CD14-positive monocyte (primary cell): ENCODE measurements at regions not wholly inside any gene's neighbourhood (a gene's known extent, or its start where the extent isn't known, plus 50 kb on each side); places are given as distances from the start of the nearest gene placed in this dataset.

Experiments used
- DNase-seq, 3 donors: peaks; one replicate each; pipeline ENCODE4 v3.0.0-alpha.2; 2011 to 2022
- H2AFZ ChIP-seq: 2 replicates; pipeline ENCODE4 v1.6.0; 2012; ENCODE audit warnings: mild to moderate bottlenecking, low read depth, low read length, inconsistent platforms; ENCODE audit not compliant: insufficient read depth, poor library complexity, severe bottlenecking
- H3K27ac ChIP-seq, 2 donors: 1 replicate in 1 of 2; 2 replicates in 1 of 2; pipeline ENCODE4 v1.5.1; 2012 to 2013; ENCODE audit warnings: low read length in 2 of 2, control low read depth in 1 of 2, inconsistent platforms in 1 of 2, low read depth in 1 of 2, mild to moderate bottlenecking in 1 of 2
- H3K27me3 ChIP-seq, 2 donors: one replicate each; pipeline versions ENCODE4 v1.6.0 to v1.6.1; 2011 to 2013; ENCODE audit warnings: low read length in 2 of 2; ENCODE audit not compliant: control insufficient read depth in 2 of 2, insufficient read depth in 2 of 2
- H3K36me3 ChIP-seq, 2 donors: replicated peaks in 1 of 2; 1 replicate in 1 of 2; 2 replicates in 1 of 2; pipeline versions ENCODE4 v1.5.1 to v1.6.1; 2012 to 2013; ENCODE audit warnings: low read length in 2 of 2, control low read depth in 1 of 2, inconsistent platforms in 1 of 2, mild to moderate bottlenecking in 1 of 2; ENCODE audit not compliant: insufficient read depth in 2 of 2, control insufficient read depth in 1 of 2
- H3K4me1 ChIP-seq, 2 donors: 1 replicate in 1 of 2; 2 replicates in 1 of 2; pipeline versions ENCODE4 v1.5.1 to v1.6.1; 2012 to 2013; ENCODE audit warnings: low read length in 2 of 2, control low read depth in 1 of 2, inconsistent platforms in 1 of 2, mild to moderate bottlenecking in 1 of 2, moderate library complexity in 1 of 2; ENCODE audit not compliant: insufficient read depth in 2 of 2, control insufficient read depth in 1 of 2
- H3K4me2 ChIP-seq: replicated peaks from 2 replicates; pipeline ENCODE3; 2012; ENCODE audit warnings: low read length, moderate library complexity, mild to moderate bottlenecking; ENCODE audit not compliant: poor library complexity, severe bottlenecking; ENCODE audit errors: extremely low read depth
- H3K4me3 ChIP-seq, 3 experiments: fragments of 200-600 bp in 1 of 3; sonication (generic) in 1 of 3; replicated peaks in 1 of 3; 1 replicate in 2 of 3; 2 replicates in 1 of 3; pipeline ENCODE4 v1.5.1; 2011 to 2013; ENCODE audit warnings: low read length in 3 of 3, mild to moderate bottlenecking in 3 of 3, control low read depth in 2 of 3, low read depth in 2 of 3, inconsistent platforms in 1 of 3, moderate library complexity in 1 of 3
- H3K79me2 ChIP-seq: 2 replicates; pipeline ENCODE4 v1.6.0; 2012; ENCODE audit warnings: mild to moderate bottlenecking, control low read depth, inconsistent platforms, low read length, moderate library complexity; ENCODE audit not compliant: insufficient read depth
- H3K9ac ChIP-seq: 2 replicates; pipeline ENCODE4 v1.6.0; 2017; ENCODE audit warnings: low read length, mild to moderate bottlenecking; ENCODE audit not compliant: insufficient read depth, poor library complexity, severe bottlenecking
- H3K9me3 ChIP-seq, 2 donors: replicated peaks in 1 of 2; 1 replicate in 1 of 2; 2 replicates in 1 of 2; pipeline versions ENCODE4 v1.5.1 to v1.6.1; 2012 to 2013; ENCODE audit warnings: low read length in 2 of 2, control low read depth in 1 of 2; ENCODE audit not compliant: control insufficient read depth in 1 of 2, insufficient read depth in 1 of 2
- H4K20me1 ChIP-seq: 2 replicates; pipeline ENCODE4 v1.6.0; 2012; ENCODE audit warnings: mild to moderate bottlenecking, low read length, control low read depth, moderate library complexity; ENCODE audit not compliant: insufficient read depth
- H3K27ac Mint-ChIP-seq, 7 donors: one replicate each; pipeline ENCODE4 v1.8.0; 2020; ENCODE audit warnings: mild to moderate bottlenecking in 7 of 7, mixed read lengths in 7 of 7, moderate library complexity in 6 of 7, inconsistent platforms in 2 of 7
- H3K27me3 Mint-ChIP-seq, 3 donors: one replicate each; pipeline ENCODE4 v1.8.0; 2021 to 2022; ENCODE audit warnings: low read depth in 3 of 3, mild to moderate bottlenecking in 3 of 3, mixed read lengths in 3 of 3, moderate library complexity in 3 of 3, inconsistent platforms in 1 of 3
- H3K36me3 Mint-ChIP-seq, 2 donors: one replicate each; pipeline ENCODE4 v1.8.0; 2020; ENCODE audit warnings: mixed read lengths in 2 of 2, inconsistent platforms in 1 of 2, mild to moderate bottlenecking in 1 of 2
- H3K4me1 Mint-ChIP-seq: one replicate; pipeline ENCODE4 v1.8.0; 2020; ENCODE audit warnings: mild to moderate bottlenecking, mixed read lengths
- H3K4me3 Mint-ChIP-seq, 2 donors: one replicate each; pipeline ENCODE4 v1.8.0; 2020; ENCODE audit warnings: mild to moderate bottlenecking in 2 of 2, mixed read lengths in 2 of 2, moderate library complexity in 1 of 2
- H3K9me3 Mint-ChIP-seq, 7 donors: one replicate each; pipeline ENCODE4 v1.8.0; 2020 to 2022; ENCODE audit warnings: mixed read lengths in 7 of 7, mild to moderate bottlenecking in 6 of 7, moderate library complexity in 6 of 7, inconsistent platforms in 2 of 7
- CTCF ChIP-seq: fragments of 200-600 bp; IDR thresholded peaks from one replicate; pipeline ENCODE4 v1.8.0; 2022; ENCODE audit warnings: antibody characterized with exemption, mild to moderate bottlenecking
- WGBS: methylation state at CpG from one replicate; pipeline ENCODE4 v1.1.5; 2013; ENCODE audit warnings: missing lambda C conversion rate; ENCODE audit not compliant: insufficient coverage; 5-methylcytosine and 5-hydroxymethylcytosine counted together
- intact Hi-C, 2 donors: fragments of 100-400 bp; cut with micrococcal nuclease; formaldehyde crosslinking; loops; one replicate each; pipeline versions ENCODE4 v1.15.0 to v1.15.1; 2023

GRCh38 chr1:168827557-168827956 is 98.6 kb upstream of the DPT start:
- no peaks in the 10 kb centered on the region for H3K4me1 Mint-ChIP-seq
- Histone ChIP-seq H3K27me3 (no peaks in the 10 kb centered on the region), H3K36me3 (no peaks in the 10 kb centered on the region), H2AFZ (no peak overlapping the region), H3K79me2 (no peaks in the 10 kb centered on the region), H3K9ac (no peak overlapping the region), H3K9me3 (no peaks in the 10 kb centered on the region), H3K27ac (no peak overlapping the region), H3K4me3 (no peak overlapping the region), H3K4me2 (no peak overlapping the region), H4K20me1 (no peaks in the 10 kb centered on the region), H3K4me1 (no peaks in the 10 kb centered on the region)
- intact Hi-C loops = no loop called here
- DNase-seq = no peak
- no peak for TF ChIP-seq CTCF
- no peaks in the 10 kb centered on the region for H3K36me3 Mint-ChIP-seq
- no peak overlapping the region for H3K27ac Mint-ChIP-seq
- H3K9me3 Mint-ChIP-seq = peaks cover 0 to 4% (median 0%) of the 10 kb centered on the region in 7 donors
- WGBS = no CpG with 5 or more reads among the region's 2 CpGs
- peaks cover 0 to 3% (median 0%) of the 10 kb centered on the region in 3 donors for H3K27me3 Mint-ChIP-seq
- no peak overlapping the region for H3K4me3 Mint-ChIP-seq

GRCh38 chr1:168829876-168830275 is 100.9 kb upstream of the DPT start:
- no peak overlapping the region for H3K4me2 ChIP-seq
- Mint-ChIP-seq H3K27ac (no peak overlapping the region), H3K9me3 (peaks cover 0 to 4% (median 0%) of the 10 kb centered on the region in 7 donors), H3K4me3 (no peak overlapping the region), H3K36me3 (no peaks in the 10 kb centered on the region), H3K4me1 (no peaks in the 10 kb centered on the region), H3K27me3 (peaks cover 0 to 3% (median 0%) of the 10 kb centered on the region in 3 donors)
- H2AFZ ChIP-seq = no peak overlapping the region
- no peaks in the 10 kb centered on the region for H4K20me1 ChIP-seq
- no peak overlapping the region for H3K27ac ChIP-seq
- H3K4me3 ChIP-seq = no peak overlapping the region
- TF ChIP-seq CTCF = no peak
- H3K27me3 ChIP-seq = no peaks in the 10 kb centered on the region
- H3K4me1 ChIP-seq = no peaks in the 10 kb centered on the region
- no peaks in the 10 kb centered on the region for H3K9me3 ChIP-seq
- no peaks in the 10 kb centered on the region for H3K79me2 ChIP-seq
- H3K36me3 ChIP-seq = no peaks in the 10 kb centered on the region
- intact Hi-C loops = no loop called here
- DNase-seq = no peak
- no peak overlapping the region for H3K9ac ChIP-seq
